RWPE1 (cell line): ENCODE measurements at regions not wholly inside any gene's neighbourhood (a gene's known extent, or its start where the extent isn't known, plus 50 kb on each side); places are given as distances from the start of the nearest gene placed in this dataset.

Experiments
- CTCF ChIA-PET: fragments of 350-600 bp; sonication (Branson Sonifier 250); formaldehyde crosslinking; extraction: SDS; loops from one replicate; lab custom pipeline; 2021; lab: Yijun Ruan, JAX
- POLR2A ChIA-PET: fragments of 400-600 bp; formaldehyde crosslinking; extraction: SDS; loops from one replicate; lab custom pipeline; 2020; ENCODE audit warnings: antibody characterized with exemption; ENCODE audit not compliant: low non-redundant PET; lab: Yijun Ruan, JAX
- DNase-seq: peaks from one replicate; pipeline ENCODE4 v3.0.0; 2012; ENCODE audit warnings: low spot score
- H3K27ac ChIP-seq: fragments of 450-650 bp; 2 replicates; pipeline ENCODE4 v1.5.1; 2017
- CTCF ChIP-seq: fragments of 450-650 bp; conservative IDR thresholded peaks from 2 replicates; pipeline ENCODE4 v1.5.1; 2017; ENCODE audit warnings: low read depth, mild to moderate bottlenecking

- no peak overlapping the region for H3K27ac ChIP-seq
- CTCF ChIA-PET = no interaction called here
- no peak for DNase-seq
- POLR2A ChIA-PET = interaction anchor here (0.6 kb wide), 1 partner anchor 1118 kb away, joined by 3 read pairs; no protein-coding TSS in a partner anchor
- no peak for TF ChIP-seq CTCF
Observed at GRCh38 chr11:44377914-44378321, 68.0 kb upstream of the ALX4 start.

GRCh38 chr11:44379141-44380008 lies 69.4 kb upstream of the ALX4 start:
- no peak for TF ChIP-seq CTCF
- no peak for DNase-seq
- ChIA-PET CTCF (no interaction called here), POLR2A (no interaction called here)
- no peak overlapping the region for H3K27ac ChIP-seq

- POLR2A ChIA-PET = no interaction called here
Observed at GRCh38 chr11:44380009-44380313, 70.0 kb upstream of the ALX4 start.

GRCh38 chr11:44380820-44381219 lies 70.9 kb upstream of the ALX4 start:
- H3K27ac ChIP-seq = no peak overlapping the region
- DNase-seq = no peak
- no peak for TF ChIP-seq CTCF
- ChIA-PET POLR2A (no interaction called here), CTCF (no interaction called here)

More at GRCh38 chr11:44380009-44380313, 70.0 kb upstream of the ALX4 start:
- H3K27ac ChIP-seq = no peak overlapping the region
- CTCF ChIA-PET = no interaction called here
- no peak for DNase-seq
- TF ChIP-seq CTCF = no peak

- ChIA-PET POLR2A (no interaction called here), CTCF (no interaction called here)
- no peak overlapping the region for H3K27ac ChIP-seq
- DNase-seq = no peak
- TF ChIP-seq CTCF = no peak
Observed at GRCh38 chr11:44381261-44381660, 71.3 kb upstream of the ALX4 start.

- ChIA-PET CTCF (interaction anchor here (0.6 kb wide), 1 partner anchor 58 kb away, joined by 4 read pairs; no protein-coding TSS in a partner anchor), POLR2A (no interaction called here)
- no peak for TF ChIP-seq CTCF
- no peak for DNase-seq
- H3K27ac ChIP-seq = no peak overlapping the region
Observed at GRCh38 chr11:44382118-44382517, 72.2 kb upstream of the ALX4 start.
